ENCODE measurements at regions not wholly inside any gene's neighbourhood (a gene's known extent, or its start where the extent isn't known, plus 50 kb on each side); places are given as distances from the start of the nearest gene placed in this dataset.
A peak's percentile ranks its signal among the peaks of the same experiment; 100 is the strongest.
"Not testable (repeated sequence)": the region's sequence is repeated elsewhere in the genome, so short reads cannot be mapped to it uniquely, and the experiment has no call there.

DNA sequence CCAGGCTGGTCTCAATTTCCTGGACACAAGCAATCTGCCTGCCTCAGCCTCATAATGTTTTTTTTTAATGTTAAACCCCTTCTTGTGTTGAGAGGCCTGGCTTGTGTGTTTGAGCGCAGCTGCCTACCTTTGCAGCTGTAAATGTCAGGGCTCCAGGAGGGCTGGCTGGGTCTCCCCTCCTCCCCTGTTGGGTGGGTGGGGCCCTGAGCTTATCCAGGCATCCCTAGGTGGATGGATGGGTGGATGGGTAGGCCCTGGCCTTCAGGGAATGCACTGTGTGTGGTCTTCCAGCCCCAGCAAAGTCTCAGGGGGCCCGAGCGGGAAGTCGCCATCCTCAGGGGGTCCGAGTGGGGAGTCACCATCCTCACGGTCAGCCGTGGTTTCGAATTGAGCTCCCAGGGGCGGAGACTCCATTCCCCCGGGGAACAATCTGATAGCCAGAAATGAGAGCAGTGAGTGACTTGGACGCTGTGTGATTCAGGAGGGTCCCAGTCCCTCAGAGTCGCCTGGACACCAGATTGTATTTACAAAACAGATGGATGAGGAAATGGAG is 279.4 kb upstream of the PLGLB2 start:
- peak; percentile 54 for DNase-seq

GRCh38 chr2:87469180-87470151 is 278.4 kb upstream of the PLGLB2 start:
- peak; percentile 67 for DNase-seq

GRCh38 chr2:87470381-87471380 is 277.2 kb upstream of the PLGLB2 start:
- DNase-seq = not testable (repeated sequence)

DNA sequence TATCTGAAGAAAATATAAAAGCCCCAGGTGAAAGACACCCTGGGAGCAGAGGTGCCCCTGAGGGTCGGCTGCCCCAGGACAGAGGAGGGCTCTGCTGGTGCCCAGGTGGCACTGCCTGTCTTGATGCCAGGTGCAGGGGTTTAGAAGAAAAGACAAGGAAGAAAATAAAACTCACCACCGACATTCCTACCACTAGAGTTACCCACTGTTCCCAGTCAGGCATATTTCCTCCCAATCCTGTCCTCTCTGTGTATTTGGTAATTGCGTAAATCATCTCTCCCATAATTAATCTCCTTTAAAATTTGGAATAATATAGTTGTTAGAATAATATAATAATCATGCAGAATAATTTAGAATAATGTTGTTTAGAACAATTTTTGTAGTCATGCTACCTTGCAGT is 276.4 kb upstream of the PLGLB2 start:
- DNase-seq = not testable (repeated sequence)

DNA sequence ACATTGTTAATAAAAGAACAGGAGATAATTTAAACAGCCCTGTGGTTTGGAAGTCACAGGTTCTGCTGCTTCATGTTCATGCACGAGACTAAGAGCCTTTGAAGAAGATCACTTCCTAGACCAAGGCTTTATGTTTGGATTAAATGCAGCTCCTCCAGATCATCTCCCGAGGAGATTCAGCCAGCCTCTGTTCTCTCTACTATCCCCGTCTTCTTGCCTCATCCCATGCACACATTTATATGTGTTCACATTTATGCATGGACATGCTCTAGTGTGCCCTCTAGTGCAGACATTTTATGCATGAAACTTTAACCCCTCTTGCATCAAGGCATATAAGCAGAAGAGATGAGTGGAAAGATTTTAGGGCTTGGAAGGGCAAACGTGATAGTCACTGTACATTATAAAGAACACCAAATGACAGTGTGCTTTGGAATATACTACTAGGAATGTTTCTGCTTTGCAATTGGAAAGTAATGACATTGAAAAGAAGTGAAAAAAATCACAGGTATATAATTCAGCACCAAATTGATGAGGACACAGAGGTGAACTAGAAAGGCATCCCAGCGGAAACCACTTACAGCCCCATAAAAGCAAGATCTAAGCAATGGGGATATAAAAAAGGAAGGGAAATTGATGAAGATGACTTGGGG is 271.5 kb upstream of the PLGLB2 start:
- not testable (repeated sequence) for DNase-seq

DNA sequence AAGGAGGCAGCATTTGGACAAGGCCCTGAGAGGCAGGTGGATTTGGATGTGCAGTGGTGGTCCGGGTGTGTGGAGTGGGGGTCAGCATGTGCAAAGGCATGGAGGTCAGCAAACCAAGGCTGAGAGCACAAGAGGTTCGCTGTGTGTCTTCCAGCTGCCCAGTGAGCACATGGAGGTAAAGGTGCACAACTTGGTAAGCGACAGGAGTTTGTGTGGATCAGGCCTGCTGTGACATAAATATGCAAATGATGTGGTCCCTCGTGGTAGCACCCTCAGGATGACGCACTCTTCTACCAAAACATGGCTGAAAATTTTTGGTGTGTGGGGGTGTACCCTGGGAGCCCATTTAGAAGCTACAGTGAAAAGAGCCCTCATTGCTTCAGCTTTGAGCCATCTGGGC is 271.0 kb upstream of the PLGLB2 start:
- DNase-seq = not testable (repeated sequence)

DNA sequence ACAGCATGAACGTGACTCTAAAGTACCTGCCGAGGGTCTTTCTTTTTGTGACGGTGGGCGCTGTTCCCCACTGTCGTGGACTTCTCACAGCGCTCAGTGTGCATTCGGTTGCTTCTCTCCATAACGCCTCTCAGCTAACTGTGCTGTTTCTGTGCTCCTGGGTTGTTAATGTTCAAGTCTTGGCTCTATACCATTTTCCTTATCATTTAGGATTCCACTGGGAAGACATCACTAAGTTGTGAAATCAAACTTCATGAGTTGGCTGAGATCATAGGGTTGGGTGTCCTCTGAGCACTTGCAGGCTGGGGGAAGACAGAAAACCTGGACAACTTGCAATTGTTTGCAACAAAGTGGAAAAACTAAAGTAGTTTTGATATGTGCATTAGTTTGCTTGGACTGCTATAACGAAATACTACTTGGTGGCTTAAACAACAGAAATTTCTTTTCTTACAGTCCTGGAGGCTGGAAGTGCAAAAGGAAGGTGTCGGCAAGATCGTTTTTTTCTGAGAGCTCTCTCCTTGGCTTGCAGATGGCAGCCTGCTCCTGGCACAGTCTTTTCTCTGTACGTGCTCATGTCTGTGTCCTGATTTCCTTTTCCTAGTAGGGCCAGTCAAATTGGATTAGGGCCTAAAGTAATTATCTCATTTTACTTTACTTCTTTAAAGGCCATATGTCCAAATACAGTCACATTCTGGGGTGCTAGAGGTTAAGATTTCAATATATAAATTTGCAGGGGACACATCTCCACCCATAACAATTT is 270.0 kb upstream of the PLGLB2 start:
- not testable (repeated sequence) for DNase-seq

DNA sequence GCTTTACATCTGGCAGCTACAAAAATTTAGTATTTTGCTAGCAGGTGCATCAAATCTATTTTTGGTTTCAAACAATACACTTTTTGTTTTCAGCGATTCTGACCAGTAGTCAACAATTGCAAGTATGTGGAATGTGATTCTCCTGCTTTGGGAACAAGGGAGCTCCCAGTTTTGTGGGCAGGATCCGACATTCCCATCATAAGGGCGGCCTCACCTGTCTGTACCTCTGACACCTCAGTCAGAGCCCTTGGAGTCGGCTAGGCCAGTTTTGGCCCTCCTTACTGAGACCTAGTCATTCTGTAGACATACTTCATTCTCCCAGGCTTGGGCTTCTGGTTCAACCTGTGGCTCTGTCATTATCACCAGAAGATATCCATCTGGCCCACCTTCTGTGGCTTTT is 269.0 kb upstream of the PLGLB2 start:
- peak; percentile 72 for DNase-seq

GRCh38 chr2:87483093-87483680 is 264.7 kb upstream of the PLGLB2 start:
- DNase-seq = peak; percentile 75

GRCh38 chr2:87484363-87484762 is 263.5 kb upstream of the PLGLB2 start:
- not testable (repeated sequence) for DNase-seq

DNA sequence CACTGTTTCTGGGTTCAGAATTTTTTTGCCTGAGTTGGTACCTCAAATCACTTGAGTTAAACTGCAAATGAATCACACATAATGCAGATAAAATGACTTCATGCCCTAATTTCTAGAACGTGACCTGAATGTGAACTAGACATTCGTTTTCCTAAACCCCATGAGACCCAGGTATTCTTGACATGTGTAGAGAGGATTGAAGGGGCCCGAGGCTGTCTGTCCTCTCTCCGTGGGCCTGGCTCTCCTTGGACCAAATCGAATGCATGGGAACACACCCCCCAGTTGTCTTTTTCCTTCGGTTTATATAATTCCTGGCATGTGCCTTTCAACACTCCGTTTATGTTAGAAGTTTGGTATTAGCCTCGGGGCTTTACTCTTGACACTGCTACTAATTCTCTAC is 262.4 kb upstream of the PLGLB2 start:
- DNase-seq = not testable (repeated sequence)

- not testable (repeated sequence) for DNase-seq
These were observed 262.0 kb upstream of the PLGLB2 start for GRCh38 chr2:87485884-87486283.

DNA sequence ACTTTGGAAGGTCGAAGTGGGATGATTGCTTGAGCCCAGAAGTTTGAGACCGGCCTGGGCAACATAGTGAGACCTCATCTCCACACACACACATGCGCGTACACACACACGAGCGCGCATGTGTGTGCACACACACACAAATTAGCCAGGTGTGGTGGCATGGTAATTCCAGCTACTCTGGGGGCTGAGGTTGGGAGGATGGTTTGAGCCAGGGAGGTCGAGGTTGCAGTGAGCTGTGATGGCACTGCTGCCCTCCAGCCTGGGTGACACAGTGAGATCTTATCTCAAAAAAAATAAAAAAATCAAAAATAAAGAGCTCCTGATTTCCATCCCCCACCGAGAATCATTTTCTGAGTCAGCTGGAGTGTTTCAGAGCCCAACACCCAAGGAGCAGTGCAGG is 261.5 kb upstream of the PLGLB2 start:
- DNase-seq = not testable (repeated sequence)

- not testable (repeated sequence) for DNase-seq
These were observed 259.9 kb upstream of the PLGLB2 start for GRCh38 chr2:87488021-87488420.

- DNase-seq = not testable (repeated sequence)
These were observed 258.9 kb upstream of the PLGLB2 start for GRCh38 chr2:87488991-87489390.

DNA sequence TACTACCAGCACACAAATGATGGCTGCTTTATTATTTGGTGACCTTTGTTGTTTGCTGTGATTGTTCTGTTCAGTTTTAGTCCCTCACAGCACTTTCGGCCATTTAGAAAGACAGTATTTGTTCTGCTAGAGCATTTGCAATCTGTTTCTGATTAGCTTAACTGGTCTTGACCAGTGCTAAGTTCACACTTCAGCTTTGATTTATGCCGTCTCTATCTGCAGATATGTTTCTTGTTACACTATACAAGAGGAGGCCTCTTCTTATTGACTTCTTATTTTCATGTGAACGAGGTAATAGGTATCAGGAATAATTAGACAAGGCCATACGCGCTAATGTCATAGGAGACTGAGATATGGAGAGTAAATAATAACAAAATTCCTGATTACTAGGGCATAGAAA is 253.0 kb upstream of the PLGLB2 start:
- DNase-seq = not testable (repeated sequence)

GRCh38 chr2:87495455-87495854 is 252.4 kb upstream of the PLGLB2 start:
- DNase-seq = not testable (repeated sequence)

DNA sequence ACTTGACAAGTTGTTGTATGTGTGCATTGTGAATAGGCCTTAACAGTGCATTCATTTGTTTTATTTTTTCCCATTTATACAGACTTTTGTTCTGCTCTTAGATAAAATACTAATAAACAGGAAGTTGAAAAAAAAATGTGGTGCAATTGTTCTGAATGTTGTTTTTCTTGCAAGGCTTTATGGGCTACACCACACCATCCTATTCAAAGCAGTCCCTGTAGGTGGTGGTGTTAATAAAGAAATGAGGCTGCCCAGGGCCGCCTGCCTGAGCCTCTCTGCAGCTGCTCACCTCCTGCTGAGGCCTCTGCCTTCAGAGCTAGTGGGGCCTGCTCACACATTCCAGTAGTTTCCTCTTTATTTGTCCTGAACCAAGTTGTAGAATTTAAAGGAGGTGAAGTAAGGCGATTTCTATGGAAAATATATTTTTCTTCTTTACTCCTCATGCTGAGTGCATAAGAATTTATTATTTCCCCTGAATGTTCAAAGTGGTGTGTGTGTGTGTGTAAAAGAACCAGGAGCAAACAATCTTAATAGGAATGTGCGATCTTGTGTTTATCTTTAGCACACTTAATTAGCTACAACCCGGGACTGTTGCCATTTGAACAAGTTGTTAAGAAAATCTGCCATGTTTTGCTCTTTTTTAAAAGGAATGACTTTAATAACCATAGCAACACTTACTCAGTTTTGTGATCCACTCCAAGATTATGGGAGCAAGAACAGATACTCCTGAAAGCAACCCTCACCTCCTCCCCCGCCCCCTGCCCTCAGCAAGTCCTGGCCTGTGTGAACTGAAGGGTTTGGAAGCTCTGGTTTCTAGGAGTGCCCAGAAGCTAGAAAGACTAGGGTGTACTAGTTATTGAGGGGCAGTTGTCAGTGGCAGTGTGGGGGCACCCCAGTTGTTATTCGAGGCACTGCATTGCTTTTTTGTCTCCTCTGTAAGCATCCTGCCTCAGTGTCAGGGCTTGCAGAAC is 251.6 kb upstream of the PLGLB2 start:
- DNase-seq = not testable (repeated sequence)

GRCh38 chr2:87497135-87497534 is 250.8 kb upstream of the PLGLB2 start:
- DNase-seq = not testable (repeated sequence)

GRCh38 chr2:87497700-87498099 is 250.2 kb upstream of the PLGLB2 start:
- DNase-seq = not testable (repeated sequence)
